Gastrocnemius medialis (tissue), 4 donors: ENCODE measurements at regions not wholly inside any gene's neighbourhood (a gene's known extent, or its start where the extent isn't known, plus 50 kb on each side); places are given as distances from the start of the nearest gene placed in this dataset.

Source experiments
- CTCF ChIP-seq, 5 experiments: fragments of 450-650 bp in 3 of 5; fragments of 200-600 bp in 2 of 5; sonication (generic) in 2 of 5; IDR thresholded peaks in 4 of 5; conservative IDR thresholded peaks in 1 of 5; 1 replicate in 4 of 5; 2 replicates in 1 of 5; pipeline ENCODE4 v1.5.1; 2016 to 2019; ENCODE audit warnings: antibody characterized with exemption in 5 of 5, mild to moderate bottlenecking in 3 of 5, moderate library complexity in 3 of 5
- POLR2A ChIP-seq, 2 donors: fragments of 450-650 bp; IDR thresholded peaks; one replicate each; pipeline ENCODE4 v1.6.1; 2017; ENCODE audit warnings: antibody characterized with exemption in 2 of 2, mild to moderate bottlenecking in 2 of 2, moderate library complexity in 2 of 2

- TF ChIP-seq CTCF (IDR thresholded peaks at IDR 0.05 in 4 of 5, conservative IDR thresholded peaks at IDR 0.05 in 1 of 5): no peak
- TF ChIP-seq POLR2A (IDR thresholded peaks at IDR 0.05): no peak
Measured at GRCh38 chr6:147769496-147770087, 261.1 kb downstream of the SAMD5 start.
